ENCODE measurements at regions not wholly inside any gene's neighbourhood (a gene's known extent, or its start where the extent isn't known, plus 50 kb on each side); places are given as distances from the start of the nearest gene placed in this dataset.

GRCh38 chr1:24244519-24245268 lies 57.6 kb upstream of the IFNLR1 start:
- TF ChIP-seq, protein P1, sequence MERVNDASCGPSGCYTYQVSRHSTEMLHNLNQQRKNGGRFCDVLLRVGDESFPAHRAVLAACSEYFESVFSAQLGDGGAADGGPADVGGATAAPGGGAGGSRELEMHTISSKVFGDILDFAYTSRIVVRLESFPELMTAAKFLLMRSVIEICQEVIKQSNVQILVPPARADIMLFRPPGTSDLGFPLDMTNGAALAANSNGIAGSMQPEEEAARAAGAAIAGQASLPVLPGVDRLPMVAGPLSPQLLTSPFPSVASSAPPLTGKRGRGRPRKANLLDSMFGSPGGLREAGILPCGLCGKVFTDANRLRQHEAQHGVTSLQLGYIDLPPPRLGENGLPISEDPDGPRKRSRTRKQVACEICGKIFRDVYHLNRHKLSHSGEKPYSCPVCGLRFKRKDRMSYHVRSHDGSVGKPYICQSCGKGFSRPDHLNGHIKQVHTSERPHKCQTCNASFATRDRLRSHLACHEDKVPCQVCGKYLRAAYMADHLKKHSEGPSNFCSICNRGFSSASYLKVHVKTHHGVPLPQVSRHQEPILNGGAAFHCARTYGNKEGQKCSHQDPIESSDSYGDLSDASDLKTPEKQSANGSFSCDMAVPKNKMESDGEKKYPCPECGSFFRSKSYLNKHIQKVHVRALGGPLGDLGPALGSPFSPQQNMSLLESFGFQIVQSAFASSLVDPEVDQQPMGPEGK (CRISPR knock-in tag; IDR thresholded peaks at IDR 0.05; ENCODE audit: borderline replicate concordance): no peak
- TF ChIP-seq ZC3H10 (CRISPR knock-in tag; IDR thresholded peaks at IDR 0.05) (no peak), TOX (CRISPR knock-in tag; IDR thresholded peaks at IDR 0.05; ENCODE audit: borderline replicate concordance) (no peak), TCF4 (CRISPR knock-in tag; IDR thresholded peaks at IDR 0.05; ENCODE audit: borderline replicate concordance) (no peak), CSRNP3 (CRISPR knock-in tag; IDR thresholded peaks at IDR 0.05) (no peak), RARB (CRISPR knock-in tag; IDR thresholded peaks at IDR 0.05) (no peak), TSHZ2 (CRISPR knock-in tag; IDR thresholded peaks at IDR 0.05) (no peak), CSDC2 (CRISPR knock-in tag; IDR thresholded peaks at IDR 0.05) (no peak), SNAI2 (CRISPR knock-in tag; IDR thresholded peaks at IDR 0.05) (no peak)
- TF ChIP-seq, protein P2, sequence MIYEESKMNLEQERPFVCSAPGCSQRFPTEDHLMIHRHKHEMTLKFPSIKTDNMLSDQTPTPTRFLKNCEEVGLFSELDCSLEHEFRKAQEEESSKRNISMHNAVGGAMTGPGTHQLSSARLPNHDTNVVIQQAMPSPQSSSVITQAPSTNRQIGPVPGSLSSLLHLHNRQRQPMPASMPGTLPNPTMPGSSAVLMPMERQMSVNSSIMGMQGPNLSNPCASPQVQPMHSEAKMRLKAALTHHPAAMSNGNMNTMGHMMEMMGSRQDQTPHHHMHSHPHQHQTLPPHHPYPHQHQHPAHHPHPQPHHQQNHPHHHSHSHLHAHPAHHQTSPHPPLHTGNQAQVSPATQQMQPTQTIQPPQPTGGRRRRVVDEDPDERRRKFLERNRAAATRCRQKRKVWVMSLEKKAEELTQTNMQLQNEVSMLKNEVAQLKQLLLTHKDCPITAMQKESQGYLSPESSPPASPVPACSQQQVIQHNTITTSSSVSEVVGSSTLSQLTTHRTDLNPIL (CRISPR knock-in tag; IDR thresholded peaks at IDR 0.05; ENCODE audit: low read depth): no peak

All from SK-N-SH treated with all-trans-retinoic acid at 6 μM for 48 hours (cell line).